Cerebellar nuclear complex (tissue), 1 donor: ENCODE measurements at regions not wholly inside any gene's neighbourhood (a gene's known extent, or its start where the extent isn't known, plus 50 kb on each side); places are given as distances from the start of the nearest gene placed in this dataset.
"Not testable (repeated sequence)": the region's sequence is repeated elsewhere in the genome, so short reads cannot be mapped to it uniquely, and the experiment has no call there.

ENCODE experiments used
- DNase-seq, 2 experiments: peaks; one replicate each; lab custom pipeline; 2025; lab: John Stamatoyannopoulos, UW

- DNase-seq, result no peak
Observed at GRCh38 chr1:234920136-234920842, 208.3 kb downstream of the TOMM20 start.

GRCh38 chr1:234918961-234919761 is 209.5 kb downstream of the TOMM20 start:
- no peak for DNase-seq

GRCh38 chr1:234918181-234918841 is 210.3 kb downstream of the TOMM20 start:
- DNase-seq, result no peak

GRCh38 chr1:234917495-234918180 is 211.0 kb downstream of the TOMM20 start:
- no peak for DNase-seq

- no peak for DNase-seq
Observed at GRCh38 chr1:234916840-234917239, 211.8 kb downstream of the TOMM20 start.

GRCh38 chr1:234915924-234916675 is 212.5 kb downstream of the TOMM20 start:
- no peak for DNase-seq

GRCh38 chr1:234914606-234915290 is 213.9 kb downstream of the TOMM20 start:
- DNase-seq, result no peak

- no peak for DNase-seq
Observed at GRCh38 chr1:234913771-234914170, 214.9 kb downstream of the TOMM20 start.

- no peak for DNase-seq
Observed at GRCh38 chr1:234913278-234913649, 215.4 kb downstream of the TOMM20 start.

GRCh38 chr1:234912548-234913277 is 215.9 kb downstream of the TOMM20 start:
- DNase-seq, result no peak

GRCh38 chr1:234911787-234912186 is 216.8 kb downstream of the TOMM20 start:
- no peak for DNase-seq

- not testable (repeated sequence) for DNase-seq
Observed at GRCh38 chr1:234911136-234911535, 217.5 kb downstream of the TOMM20 start.

- no peak for DNase-seq
Observed at GRCh38 chr1:234909851-234910250, 218.8 kb downstream of the TOMM20 start.

- DNase-seq, result no peak
Observed at GRCh38 chr1:234909307-234909810, 219.3 kb downstream of the TOMM20 start.

GRCh38 chr1:234908571-234908970 is 220.1 kb downstream of the TOMM20 start:
- no peak for DNase-seq

- DNase-seq, result no peak
Observed at GRCh38 chr1:234907940-234908405, 220.7 kb downstream of the TOMM20 start.

GRCh38 chr1:234907208-234907939 is 221.3 kb downstream of the TOMM20 start:
- no peak for DNase-seq

GRCh38 chr1:234906654-234907053 is 222.0 kb downstream of the TOMM20 start:
- no peak for DNase-seq
